Esophagus muscularis mucosa (tissue), 3 donors: ENCODE measurements at regions not wholly inside any gene's neighbourhood (a gene's known extent, or its start where the extent isn't known, plus 50 kb on each side); places are given as distances from the start of the nearest gene placed in this dataset.

Experiments
- POLR2A ChIP-seq: fragments of 450-650 bp; IDR thresholded peaks from one replicate; pipeline ENCODE4 v1.6.1; 2017; ENCODE audit warnings: antibody characterized with exemption, moderate library complexity, mild to moderate bottlenecking, low read depth
- POLR2AphosphoS5 ChIP-seq, 2 donors: sonication (generic); formaldehyde crosslinking; IDR thresholded peaks; one replicate each; pipeline ENCODE4 v1.6.1; 2017; ENCODE audit warnings: antibody characterized with exemption in 2 of 2
- TF ChIP-seq, protein P1 (sequence below), 3 experiments: fragments of 200-600 bp in 2 of 3; fragments of 450-650 bp in 1 of 3; sonication (generic) in 2 of 3; IDR thresholded peaks; one replicate each; pipeline ENCODE4 v1.5.1; 2017 to 2019; ENCODE audit warnings: antibody characterized with exemption in 3 of 3, mild to moderate bottlenecking in 2 of 3, moderate library complexity in 1 of 3

DNA sequence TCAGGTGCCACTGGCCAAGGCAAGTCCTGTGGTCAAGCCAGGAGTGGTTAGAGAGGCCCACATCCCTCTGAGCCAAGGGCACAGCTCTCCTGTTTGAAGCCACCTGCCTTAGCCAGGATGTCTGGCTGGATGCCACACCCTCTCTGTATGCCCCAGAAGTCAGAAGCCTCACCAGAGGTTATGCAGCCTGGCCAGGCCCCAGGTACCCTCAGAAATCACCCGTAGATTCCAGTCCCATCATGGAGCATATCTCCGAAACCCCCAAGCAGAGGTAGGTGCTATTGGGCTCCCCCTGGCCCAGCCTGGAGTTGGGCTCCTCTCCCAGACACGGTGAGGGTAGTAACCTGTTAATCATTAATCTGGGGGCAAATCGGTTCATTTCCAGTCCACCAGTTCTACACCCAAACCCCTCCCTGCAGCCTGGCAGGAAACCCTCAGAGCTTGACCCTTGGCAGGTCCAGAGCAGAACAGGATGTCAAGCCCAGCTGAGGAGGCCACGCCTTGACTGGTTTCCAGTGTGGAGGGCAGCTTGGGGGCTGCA is 60.6 kb upstream of the TMEM97 start:
- TF ChIP-seq, protein P1, sequence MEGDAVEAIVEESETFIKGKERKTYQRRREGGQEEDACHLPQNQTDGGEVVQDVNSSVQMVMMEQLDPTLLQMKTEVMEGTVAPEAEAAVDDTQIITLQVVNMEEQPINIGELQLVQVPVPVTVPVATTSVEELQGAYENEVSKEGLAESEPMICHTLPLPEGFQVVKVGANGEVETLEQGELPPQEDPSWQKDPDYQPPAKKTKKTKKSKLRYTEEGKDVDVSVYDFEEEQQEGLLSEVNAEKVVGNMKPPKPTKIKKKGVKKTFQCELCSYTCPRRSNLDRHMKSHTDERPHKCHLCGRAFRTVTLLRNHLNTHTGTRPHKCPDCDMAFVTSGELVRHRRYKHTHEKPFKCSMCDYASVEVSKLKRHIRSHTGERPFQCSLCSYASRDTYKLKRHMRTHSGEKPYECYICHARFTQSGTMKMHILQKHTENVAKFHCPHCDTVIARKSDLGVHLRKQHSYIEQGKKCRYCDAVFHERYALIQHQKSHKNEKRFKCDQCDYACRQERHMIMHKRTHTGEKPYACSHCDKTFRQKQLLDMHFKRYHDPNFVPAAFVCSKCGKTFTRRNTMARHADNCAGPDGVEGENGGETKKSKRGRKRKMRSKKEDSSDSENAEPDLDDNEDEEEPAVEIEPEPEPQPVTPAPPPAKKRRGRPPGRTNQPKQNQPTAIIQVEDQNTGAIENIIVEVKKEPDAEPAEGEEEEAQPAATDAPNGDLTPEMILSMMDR (IDR thresholded peaks at IDR 0.05): no peak
- TF ChIP-seq POLR2A (no peak), POLR2AphosphoS5 (IDR thresholded peaks at IDR 0.05) (no peak)
